ENCODE measurements at regions not wholly inside any gene's neighbourhood (a gene's known extent, or its start where the extent isn't known, plus 50 kb on each side); places are given as distances from the start of the nearest gene placed in this dataset.

DNA sequence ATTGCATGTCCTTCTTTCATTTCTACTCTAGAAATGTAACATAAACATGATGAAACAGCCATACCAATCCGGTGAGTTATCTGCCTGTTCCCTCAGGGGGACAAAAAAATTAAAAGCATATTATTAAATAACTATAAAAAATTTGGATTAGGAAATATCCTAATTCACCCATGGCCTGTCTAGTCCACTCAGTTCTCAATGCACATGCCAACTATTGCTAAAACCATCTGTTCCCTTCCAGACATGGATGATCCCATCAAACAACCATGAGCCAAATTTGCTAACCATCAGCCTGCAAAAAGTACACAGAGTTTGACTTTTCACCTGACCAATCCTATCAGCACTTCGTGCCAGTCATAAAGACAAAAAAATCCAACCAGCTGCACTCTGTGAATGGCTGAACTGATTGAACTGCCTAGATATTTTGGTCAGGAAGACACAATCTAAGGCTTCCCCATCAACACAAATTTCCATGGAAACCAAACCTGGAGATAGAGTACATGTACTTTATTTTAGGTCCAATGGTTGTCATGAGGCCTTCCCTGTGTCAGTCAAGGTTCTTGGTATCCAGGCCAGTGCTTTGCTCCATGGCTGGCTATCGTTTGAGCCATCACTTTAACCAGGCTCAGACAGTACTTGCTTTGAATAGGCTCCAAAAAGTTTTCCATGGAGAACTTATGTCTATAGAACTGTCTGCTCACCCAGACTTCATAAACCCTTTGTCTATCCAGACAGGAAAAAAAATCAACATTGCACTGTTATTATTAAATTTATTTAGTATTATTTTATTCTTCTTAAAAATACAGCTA, 570.8 kb downstream of the LTN1 start:
- no peaks in the 10 kb centered on the region for H3K36me3 ChIP-seq (replicated peaks in 1 of 2; ENCODE audit: insufficient read depth in 1 of 2, low read depth in 2 of 2)
- no peak overlapping the region for H3K27ac ChIP-seq
- H3K27me3 ChIP-seq = no peaks in the 10 kb centered on the region
- 73 to 81% methylated on average over 3 of the region's 3 CpGs for WGBS, 2 donors
- H3K9me3 ChIP-seq = no peaks in the 10 kb centered on the region
- H3K4me3 ChIP-seq = no peak overlapping the region
- DNase-seq = peak in 1 of 4 donors; percentile 10
- ATAC-seq = peak; percentile 45
- no peak for TF ChIP-seq POLR2A (IDR thresholded peaks at IDR 0.05)
- peaks cover 4% of the 10 kb centered on the region for H3K4me1 ChIP-seq
- intact Hi-C loops (cut with DNase I) = no loop called here

DNA sequence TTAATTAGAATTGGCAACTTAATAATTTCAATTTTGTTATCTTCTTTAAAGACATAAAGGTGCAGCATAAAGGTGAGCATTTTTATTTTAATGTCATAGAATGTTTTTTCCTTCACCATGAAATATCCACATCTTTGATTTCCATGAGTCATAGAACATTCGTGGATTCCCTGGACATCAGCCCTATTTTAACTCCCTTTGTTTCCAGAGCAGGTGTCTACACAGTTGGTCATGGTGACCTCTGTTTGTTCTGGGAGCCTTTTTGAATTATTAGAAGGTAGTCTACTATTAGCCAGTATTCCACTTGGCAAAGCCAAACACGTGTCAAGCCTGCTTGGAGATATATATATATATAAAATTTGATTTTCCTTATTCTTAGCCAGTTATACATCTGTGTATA, 572.9 kb downstream of the LTN1 start:
- Histone ChIP-seq H3K27me3 (no peaks in the 10 kb centered on the region), H3K27ac (no peak overlapping the region), H3K4me3 (no peak overlapping the region), H3K36me3 (replicated peaks in 1 of 2; ENCODE audit: insufficient read depth in 1 of 2, low read depth in 2 of 2) (no peaks in the 10 kb centered on the region), H3K4me1 (peaks cover 4% of the 10 kb centered on the region), H3K9me3 (no peaks in the 10 kb centered on the region)
- ATAC-seq (no peak), DNase-seq (no peak)
- intact Hi-C loops (cut with DNase I) = no loop called here
- TF ChIP-seq POLR2A (IDR thresholded peaks at IDR 0.05) = no peak
- TF ChIP-seq, protein P1, sequence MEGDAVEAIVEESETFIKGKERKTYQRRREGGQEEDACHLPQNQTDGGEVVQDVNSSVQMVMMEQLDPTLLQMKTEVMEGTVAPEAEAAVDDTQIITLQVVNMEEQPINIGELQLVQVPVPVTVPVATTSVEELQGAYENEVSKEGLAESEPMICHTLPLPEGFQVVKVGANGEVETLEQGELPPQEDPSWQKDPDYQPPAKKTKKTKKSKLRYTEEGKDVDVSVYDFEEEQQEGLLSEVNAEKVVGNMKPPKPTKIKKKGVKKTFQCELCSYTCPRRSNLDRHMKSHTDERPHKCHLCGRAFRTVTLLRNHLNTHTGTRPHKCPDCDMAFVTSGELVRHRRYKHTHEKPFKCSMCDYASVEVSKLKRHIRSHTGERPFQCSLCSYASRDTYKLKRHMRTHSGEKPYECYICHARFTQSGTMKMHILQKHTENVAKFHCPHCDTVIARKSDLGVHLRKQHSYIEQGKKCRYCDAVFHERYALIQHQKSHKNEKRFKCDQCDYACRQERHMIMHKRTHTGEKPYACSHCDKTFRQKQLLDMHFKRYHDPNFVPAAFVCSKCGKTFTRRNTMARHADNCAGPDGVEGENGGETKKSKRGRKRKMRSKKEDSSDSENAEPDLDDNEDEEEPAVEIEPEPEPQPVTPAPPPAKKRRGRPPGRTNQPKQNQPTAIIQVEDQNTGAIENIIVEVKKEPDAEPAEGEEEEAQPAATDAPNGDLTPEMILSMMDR (IDR thresholded peaks at IDR 0.05) = no peak
- WGBS, 2 donors = 66 to 70% methylated on average over 2 of the region's 2 CpGs

DNA sequence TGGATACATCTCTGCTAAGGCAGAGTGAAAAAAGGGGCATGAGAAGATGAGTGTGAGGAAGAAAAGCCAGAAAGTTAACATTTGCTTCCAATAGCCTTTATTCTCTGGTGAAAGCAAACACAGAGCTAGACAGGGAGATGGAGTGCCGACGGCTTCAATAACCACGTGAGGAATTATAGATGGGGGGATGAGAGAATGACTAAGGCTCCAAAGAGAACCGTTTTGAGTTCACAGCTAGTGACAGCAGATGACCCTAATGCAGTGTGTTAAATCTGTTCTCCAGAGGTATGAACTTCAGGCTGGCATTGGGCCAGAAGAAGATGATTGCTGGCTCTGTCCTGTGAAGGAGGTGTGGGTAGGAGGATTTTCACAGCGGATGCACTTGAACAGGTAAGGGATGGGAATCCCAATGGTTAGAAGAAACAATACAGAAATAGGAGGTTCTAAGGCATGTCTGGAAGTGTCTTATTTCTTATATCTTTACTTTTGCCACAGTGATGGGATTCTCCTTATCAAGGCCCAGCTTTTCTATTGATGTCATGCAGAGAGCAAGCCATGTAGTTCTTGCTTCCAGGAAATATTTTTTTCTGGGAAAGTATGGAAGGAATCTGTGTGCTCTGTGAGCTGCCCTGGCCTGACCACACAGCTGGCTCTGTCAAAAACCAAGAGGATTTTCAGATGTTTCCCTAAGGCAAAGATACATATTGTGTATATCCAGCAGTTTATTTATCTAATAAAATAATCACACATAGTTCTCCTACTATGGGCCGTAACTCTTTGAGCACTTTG, 573.8 kb downstream of the LTN1 start:
- intact Hi-C loops (cut with DNase I) = no loop called here
- no peak overlapping the region for H3K27ac ChIP-seq

DNA sequence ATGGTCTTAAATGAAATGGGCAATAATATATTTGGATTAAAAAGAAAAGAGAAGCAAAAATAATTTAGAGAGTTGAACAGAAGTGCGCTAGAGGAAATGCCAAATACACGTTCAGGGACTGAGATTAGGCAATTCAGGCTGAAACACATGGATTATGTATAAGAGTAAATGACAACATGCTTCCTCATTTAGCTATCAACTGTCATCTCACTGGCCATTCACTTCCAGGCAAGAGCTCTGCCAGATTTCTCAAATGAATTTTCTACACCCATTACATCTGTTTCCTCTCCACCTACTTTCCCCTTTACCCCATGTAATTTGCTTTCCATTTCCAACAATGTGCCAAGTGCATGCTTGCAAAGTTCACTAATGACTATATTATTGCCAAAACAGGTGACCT, 582.4 kb downstream of the LTN1 start:
- TF ChIP-seq, protein P1 (IDR thresholded peaks at IDR 0.05) = no peak
- no peak for TF ChIP-seq POLR2A (IDR thresholded peaks at IDR 0.05)
- H3K4me3 ChIP-seq = no peak overlapping the region
- H3K27ac ChIP-seq = no peak overlapping the region
- H3K36me3 ChIP-seq (replicated peaks in 1 of 2; ENCODE audit: insufficient read depth in 1 of 2, low read depth in 2 of 2) = no peaks in the 10 kb centered on the region
- DNase-seq (no peak), ATAC-seq (no peak)
- no peaks in the 10 kb centered on the region for H3K4me1 ChIP-seq
- H3K27me3 ChIP-seq = no peaks in the 10 kb centered on the region
- WGBS, 2 donors = 65 to 67% methylated on average over 2 of the region's 2 CpGs
- no peaks in the 10 kb centered on the region for H3K9me3 ChIP-seq
- intact Hi-C loops (cut with DNase I) = no loop called here

More for the DNA sequence above, 573.8 kb downstream of the LTN1 start:
- ATAC-seq (peak; percentile 35), DNase-seq (no peak)
- 72 to 75% methylated on average over 6 of the region's 6 CpGs for WGBS, 2 donors
- H3K4me3 ChIP-seq = no peak overlapping the region
- no peaks in the 10 kb centered on the region for H3K9me3 ChIP-seq
- H3K36me3 ChIP-seq (replicated peaks in 1 of 2; ENCODE audit: insufficient read depth in 1 of 2, low read depth in 2 of 2) = no peaks in the 10 kb centered on the region
- H3K27me3 ChIP-seq = no peaks in the 10 kb centered on the region
- no peaks in the 10 kb centered on the region for H3K4me1 ChIP-seq
- TF ChIP-seq POLR2A (IDR thresholded peaks at IDR 0.05) = no peak
- TF ChIP-seq, protein P1 (IDR thresholded peaks at IDR 0.05) = no peak

DNA sequence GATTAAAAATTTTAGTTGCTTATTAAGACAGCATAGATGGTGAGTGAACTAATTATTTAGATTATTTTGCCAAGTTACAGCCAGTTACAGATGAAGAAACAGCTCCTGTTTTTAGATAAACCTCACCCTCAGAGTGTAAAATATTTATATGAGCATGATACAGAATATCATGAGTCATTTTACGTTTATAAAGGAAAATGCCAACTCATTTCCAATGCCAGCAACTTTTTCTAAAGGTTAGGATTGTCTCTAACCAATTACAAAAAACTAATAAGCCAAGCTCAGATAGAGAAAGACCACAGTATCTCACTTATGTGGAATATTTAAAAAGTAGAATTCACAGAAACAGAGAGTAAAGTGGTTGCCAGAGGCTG, 590.1 kb downstream of the LTN1 start:
- no peaks in the 10 kb centered on the region for H3K36me3 ChIP-seq (replicated peaks in 1 of 2; ENCODE audit: insufficient read depth in 1 of 2, low read depth in 2 of 2)
- no peak overlapping the region for H3K4me3 ChIP-seq
- intact Hi-C loops (cut with DNase I) = no loop called here
- no peak for ATAC-seq
- no peaks in the 10 kb centered on the region for H3K27me3 ChIP-seq
- no peaks in the 10 kb centered on the region for H3K4me1 ChIP-seq
- WGBS, 2 donors = 34 to 56% methylated on average over 1 of the region's 1 CpG
- no peak overlapping the region for H3K27ac ChIP-seq
- no peak for DNase-seq
- TF ChIP-seq, protein P1 (IDR thresholded peaks at IDR 0.05) = no peak
- TF ChIP-seq POLR2A (IDR thresholded peaks at IDR 0.05) = no peak
- no peaks in the 10 kb centered on the region for H3K9me3 ChIP-seq
